ENCODE measurements at regions not wholly inside any gene's neighbourhood (a gene's known extent, or its start where the extent isn't known, plus 50 kb on each side); places are given as distances from the start of the nearest gene placed in this dataset.
"Not testable (repeated sequence)": the region's sequence is repeated elsewhere in the genome, so short reads cannot be mapped to it uniquely, and the experiment has no call there.

GRCh38 chr11:37502202-37502601, 904.2 kb upstream of the RAG2 start:
- no peak for DNase-seq (ENCODE audit: low read depth in 2 of 3, low spot score in 2 of 3)

- DNase-seq (ENCODE audit: low read depth in 2 of 3, low spot score in 2 of 3), result no peak
Observed at GRCh38 chr11:37500425-37500824, 902.4 kb upstream of the RAG2 start.

GRCh38 chr11:37497326-37497725, 899.3 kb upstream of the RAG2 start:
- no peak for DNase-seq (ENCODE audit: low read depth in 2 of 3, low spot score in 2 of 3)

- DNase-seq (ENCODE audit: low read depth in 2 of 3, low spot score in 2 of 3), result no peak
Observed at GRCh38 chr11:37496201-37496600, 898.2 kb upstream of the RAG2 start.

- DNase-seq (ENCODE audit: low read depth in 2 of 3, low spot score in 2 of 3), result no peak
Observed at GRCh38 chr11:37484298-37484697, 886.3 kb upstream of the RAG2 start.

GRCh38 chr11:37483761-37484160, 885.7 kb upstream of the RAG2 start:
- DNase-seq (ENCODE audit: low read depth in 2 of 3, low spot score in 2 of 3), result no peak

GRCh38 chr11:37474889-37475288, 876.9 kb upstream of the RAG2 start:
- no peak for DNase-seq (ENCODE audit: low read depth in 2 of 3, low spot score in 2 of 3)

- no peak for DNase-seq (ENCODE audit: low read depth in 2 of 3, low spot score in 2 of 3)
Observed at GRCh38 chr11:37468344-37468743, 870.3 kb upstream of the RAG2 start.

GRCh38 chr11:37465221-37465620, 867.2 kb upstream of the RAG2 start:
- no peak for DNase-seq (ENCODE audit: low read depth in 2 of 3, low spot score in 2 of 3)

GRCh38 chr11:37459456-37459855, 861.4 kb upstream of the RAG2 start:
- DNase-seq (ENCODE audit: low read depth in 2 of 3, low spot score in 2 of 3), result no peak

- no peak for DNase-seq (ENCODE audit: low read depth in 2 of 3, low spot score in 2 of 3)
Observed at GRCh38 chr11:37456746-37457145, 858.7 kb upstream of the RAG2 start.

GRCh38 chr11:37451903-37452302, 853.9 kb upstream of the RAG2 start:
- no peak for DNase-seq (ENCODE audit: low read depth in 2 of 3, low spot score in 2 of 3)

- DNase-seq (ENCODE audit: low read depth in 2 of 3, low spot score in 2 of 3), result peak in 2 of 3 donors; percentile 39 to 83
Observed at GRCh38 chr11:37450613-37451012, 852.6 kb upstream of the RAG2 start.

GRCh38 chr11:37449146-37449545, 851.1 kb upstream of the RAG2 start:
- DNase-seq (ENCODE audit: low read depth in 2 of 3, low spot score in 2 of 3), result peak in 2 of 3 donors; percentile 14 to 62

GRCh38 chr11:37442576-37442975, 844.5 kb upstream of the RAG2 start:
- DNase-seq (ENCODE audit: low read depth in 2 of 3, low spot score in 2 of 3), result no peak

GRCh38 chr11:37431633-37432230, 833.7 kb upstream of the RAG2 start:
- DNase-seq (ENCODE audit: low read depth in 2 of 3, low spot score in 2 of 3), result not testable (repeated sequence)

GRCh38 chr11:37430966-37431632, 833.1 kb upstream of the RAG2 start:
- not testable (repeated sequence) for DNase-seq (ENCODE audit: low read depth in 2 of 3, low spot score in 2 of 3)

GRCh38 chr11:37422511-37422910, 824.5 kb upstream of the RAG2 start:
- DNase-seq (ENCODE audit: low read depth in 2 of 3, low spot score in 2 of 3), result no peak

GRCh38 chr11:37411289-37411688, 813.3 kb upstream of the RAG2 start:
- DNase-seq (ENCODE audit: low read depth in 2 of 3, low spot score in 2 of 3), result no peak

- no peak for DNase-seq (ENCODE audit: low read depth in 2 of 3, low spot score in 2 of 3)
Observed at GRCh38 chr11:37409124-37409523, 811.1 kb upstream of the RAG2 start.

- no peak for DNase-seq (ENCODE audit: low read depth in 2 of 3, low spot score in 2 of 3)
Observed at GRCh38 chr11:37407461-37407860, 809.4 kb upstream of the RAG2 start.

- no peak for DNase-seq (ENCODE audit: low read depth in 2 of 3, low spot score in 2 of 3)
Observed at GRCh38 chr11:37406651-37407050, 808.6 kb upstream of the RAG2 start.

- DNase-seq (ENCODE audit: low read depth in 2 of 3, low spot score in 2 of 3), result no peak
Observed at GRCh38 chr11:37404231-37404630, 806.2 kb upstream of the RAG2 start.

All from hematopoietic multipotent progenitor cell (in vitro differentiated cells).